ENCODE measurements at regions not wholly inside any gene's neighbourhood (a gene's known extent, or its start where the extent isn't known, plus 50 kb on each side); places are given as distances from the start of the nearest gene placed in this dataset.
A peak's percentile ranks its signal among the peaks of the same experiment; 100 is the strongest.
"Not testable (repeated sequence)": the region's sequence is repeated elsewhere in the genome, so short reads cannot be mapped to it uniquely, and the experiment has no call there.

DNA sequence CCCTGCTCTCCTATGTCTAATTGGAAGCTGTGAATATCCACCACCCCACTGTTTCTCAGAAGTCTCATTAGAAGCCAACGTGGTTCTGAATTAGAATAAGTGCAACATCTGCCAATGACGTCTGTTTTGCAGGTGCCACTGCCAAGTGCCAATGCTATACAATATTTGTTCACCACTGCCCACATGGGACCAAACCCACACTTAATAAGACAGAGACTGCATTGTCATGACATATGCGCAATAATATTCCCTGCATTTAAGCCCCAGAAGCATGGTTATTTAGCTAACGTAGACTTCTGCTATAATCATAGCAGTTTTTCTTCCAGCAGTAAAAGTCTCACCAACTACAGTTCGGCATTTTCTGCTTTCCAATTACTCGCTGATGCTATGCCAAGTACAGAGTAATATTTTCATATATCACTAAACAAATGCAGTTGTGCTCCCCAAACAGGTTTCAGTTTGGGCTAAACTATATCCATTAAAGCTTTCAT lies 262.5 kb upstream of the PCDH18 start:
- Histone ChIP-seq H3K27me3 (ENCODE audit: control insufficient read depth, insufficient read depth, low read length) (peaks cover 2% of the 10 kb centered on the region), H3K4me3 (ENCODE audit: low read depth, low read length) (no peak overlapping the region), H3K36me3 (ENCODE audit: control insufficient read depth, insufficient read depth, low read length) (no peaks in the 10 kb centered on the region)
- DNase-seq (ENCODE audit: low read depth) (no peak), FAIRE-seq (no peak)
- TF ChIP-seq, protein P1, sequence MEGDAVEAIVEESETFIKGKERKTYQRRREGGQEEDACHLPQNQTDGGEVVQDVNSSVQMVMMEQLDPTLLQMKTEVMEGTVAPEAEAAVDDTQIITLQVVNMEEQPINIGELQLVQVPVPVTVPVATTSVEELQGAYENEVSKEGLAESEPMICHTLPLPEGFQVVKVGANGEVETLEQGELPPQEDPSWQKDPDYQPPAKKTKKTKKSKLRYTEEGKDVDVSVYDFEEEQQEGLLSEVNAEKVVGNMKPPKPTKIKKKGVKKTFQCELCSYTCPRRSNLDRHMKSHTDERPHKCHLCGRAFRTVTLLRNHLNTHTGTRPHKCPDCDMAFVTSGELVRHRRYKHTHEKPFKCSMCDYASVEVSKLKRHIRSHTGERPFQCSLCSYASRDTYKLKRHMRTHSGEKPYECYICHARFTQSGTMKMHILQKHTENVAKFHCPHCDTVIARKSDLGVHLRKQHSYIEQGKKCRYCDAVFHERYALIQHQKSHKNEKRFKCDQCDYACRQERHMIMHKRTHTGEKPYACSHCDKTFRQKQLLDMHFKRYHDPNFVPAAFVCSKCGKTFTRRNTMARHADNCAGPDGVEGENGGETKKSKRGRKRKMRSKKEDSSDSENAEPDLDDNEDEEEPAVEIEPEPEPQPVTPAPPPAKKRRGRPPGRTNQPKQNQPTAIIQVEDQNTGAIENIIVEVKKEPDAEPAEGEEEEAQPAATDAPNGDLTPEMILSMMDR (IDR thresholded peaks at IDR 0.05; ENCODE audit: insufficient read depth, low read length, severe bottlenecking) = no peak

DNA sequence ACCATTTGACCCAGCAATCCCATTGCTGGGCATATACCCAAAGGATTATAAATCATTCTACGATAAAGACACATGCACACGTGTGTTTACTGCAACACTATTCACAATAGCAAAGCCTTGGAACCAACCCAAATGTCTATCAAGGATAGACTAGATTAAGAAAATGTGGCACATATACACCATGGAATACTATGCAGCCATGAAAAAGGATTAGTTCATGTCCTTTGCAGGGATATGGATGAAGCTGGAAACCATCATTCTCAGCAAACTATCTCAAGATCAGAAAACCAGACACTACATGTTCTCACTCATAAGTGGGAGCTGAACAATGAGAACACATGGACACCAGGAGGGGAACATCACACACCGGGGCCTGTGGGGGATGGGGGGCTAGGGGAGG lies 257.0 kb upstream of the PCDH18 start:
- not testable (repeated sequence) for FAIRE-seq; H3K4me3 ChIP-seq (ENCODE audit: low read depth, low read length)

DNA sequence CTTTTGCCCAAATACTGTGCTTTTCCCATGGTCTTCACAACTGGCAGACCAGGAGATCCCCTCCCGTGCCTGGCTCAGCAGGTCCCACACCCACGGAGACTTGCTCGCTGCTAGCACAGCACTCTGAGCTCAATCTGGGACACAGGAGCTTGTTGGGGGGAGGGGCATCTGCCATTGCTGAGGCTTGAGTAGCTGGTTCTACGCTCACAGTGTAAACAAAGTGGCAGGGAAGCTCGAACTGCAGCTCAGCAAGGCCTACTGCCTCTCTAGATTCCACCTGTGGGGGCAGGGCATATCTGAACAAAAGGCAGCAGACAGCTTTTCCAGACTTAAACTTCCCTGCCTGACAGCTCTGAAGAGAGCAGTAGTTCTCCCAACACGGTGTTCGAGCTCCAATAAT lies 251.6 kb upstream of the PCDH18 start:
- DNase-seq (ENCODE audit: low read depth) = peak; percentile 1
- H3K36me3 ChIP-seq (ENCODE audit: control insufficient read depth, insufficient read depth, low read length); FAIRE-seq: not testable (repeated sequence)

More for the DNA sequence above, 257.0 kb upstream of the PCDH18 start:
- H3K36me3 ChIP-seq (ENCODE audit: control insufficient read depth, insufficient read depth, low read length); DNase-seq (ENCODE audit: low read depth); H3K27me3 ChIP-seq (ENCODE audit: control insufficient read depth, insufficient read depth, low read length): not testable (repeated sequence)

DNA sequence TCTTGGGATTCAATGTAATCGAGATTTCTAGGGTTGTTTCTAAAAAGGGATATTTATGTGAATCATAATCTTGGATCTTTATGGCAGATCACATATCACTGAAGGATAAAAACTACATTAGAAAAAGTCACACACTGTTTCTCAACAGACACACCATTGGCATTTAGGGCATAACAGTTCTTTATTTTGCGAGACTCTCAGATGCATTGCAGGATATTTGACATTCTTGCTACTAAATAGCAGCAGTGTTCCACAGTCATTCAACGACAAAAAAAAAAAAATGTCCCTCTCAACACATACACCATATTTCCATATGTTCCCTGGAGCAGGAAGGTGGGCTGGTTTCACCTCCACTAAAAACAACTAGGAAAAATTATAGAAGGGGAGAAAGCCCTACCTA lies 243.4 kb upstream of the PCDH18 start:
- no peak for DNase-seq (ENCODE audit: low read depth)
- no peak for FAIRE-seq
- TF ChIP-seq, protein P1 (IDR thresholded peaks at IDR 0.05; ENCODE audit: insufficient read depth, low read length, severe bottlenecking) = no peak
- Histone ChIP-seq H3K36me3 (ENCODE audit: control insufficient read depth, insufficient read depth, low read length) (no peaks in the 10 kb centered on the region), H3K4me3 (ENCODE audit: low read depth, low read length) (no peak overlapping the region), H3K27me3 (ENCODE audit: control insufficient read depth, insufficient read depth, low read length) (no peaks in the 10 kb centered on the region)

More for the DNA sequence above, 251.6 kb upstream of the PCDH18 start:
- H3K27me3 ChIP-seq (ENCODE audit: control insufficient read depth, insufficient read depth, low read length); H3K4me3 ChIP-seq (ENCODE audit: low read depth, low read length): not testable (repeated sequence)

DNA sequence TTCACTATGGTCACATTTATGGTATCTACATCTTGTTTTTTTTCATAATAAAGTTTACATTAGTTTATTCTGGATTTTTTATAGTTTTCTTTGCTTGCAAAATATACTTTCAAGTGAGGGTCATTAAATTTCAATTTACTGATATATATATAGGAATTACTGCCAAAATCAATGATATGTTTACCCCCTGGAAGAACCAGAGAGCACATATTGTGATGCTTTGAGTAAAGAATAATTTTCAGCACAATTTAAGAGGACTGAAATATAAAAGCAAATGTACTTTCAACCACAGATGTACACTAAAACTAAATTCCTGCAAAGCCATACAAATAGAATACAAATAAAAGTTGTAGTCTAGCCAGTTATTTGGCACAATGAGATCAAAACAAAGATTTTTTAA lies 242.2 kb upstream of the PCDH18 start:
- Histone ChIP-seq H3K36me3 (ENCODE audit: control insufficient read depth, insufficient read depth, low read length) (no peaks in the 10 kb centered on the region), H3K4me3 (ENCODE audit: low read depth, low read length) (no peak overlapping the region), H3K27me3 (ENCODE audit: control insufficient read depth, insufficient read depth, low read length) (no peaks in the 10 kb centered on the region)
- DNase-seq (ENCODE audit: low read depth) = no peak
- FAIRE-seq = no peak
- TF ChIP-seq, protein P1 (IDR thresholded peaks at IDR 0.05; ENCODE audit: insufficient read depth, low read length, severe bottlenecking) = no peak

DNA sequence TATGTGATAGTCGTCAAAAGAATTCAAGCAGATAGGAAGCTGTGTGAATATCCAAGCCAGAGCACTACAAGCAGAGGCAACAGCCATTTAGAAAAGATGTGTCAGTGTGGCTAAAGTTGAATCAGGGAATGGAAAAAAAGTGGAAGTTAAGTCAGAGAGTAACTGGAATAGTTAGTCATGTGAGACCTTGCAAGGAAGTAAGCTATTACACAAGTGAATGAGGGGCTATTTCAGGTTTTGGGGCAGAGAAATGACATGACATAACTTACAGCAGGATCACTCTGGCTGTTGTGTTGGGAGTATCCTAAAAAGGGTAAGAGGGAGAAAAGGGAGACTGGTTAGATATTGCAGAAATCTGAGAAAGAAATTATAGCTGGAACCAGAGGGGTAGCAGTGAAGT lies 236.6 kb upstream of the PCDH18 start:
- Histone ChIP-seq H3K27me3 (ENCODE audit: control insufficient read depth, insufficient read depth, low read length) (no peaks in the 10 kb centered on the region), H3K4me3 (ENCODE audit: low read depth, low read length) (no peak overlapping the region), H3K36me3 (ENCODE audit: control insufficient read depth, insufficient read depth, low read length) (no peaks in the 10 kb centered on the region)
- peak; percentile 12 for DNase-seq (ENCODE audit: low read depth)
- TF ChIP-seq, protein P1 (IDR thresholded peaks at IDR 0.05; ENCODE audit: insufficient read depth, low read length, severe bottlenecking) = no peak
- FAIRE-seq = no peak

DNA sequence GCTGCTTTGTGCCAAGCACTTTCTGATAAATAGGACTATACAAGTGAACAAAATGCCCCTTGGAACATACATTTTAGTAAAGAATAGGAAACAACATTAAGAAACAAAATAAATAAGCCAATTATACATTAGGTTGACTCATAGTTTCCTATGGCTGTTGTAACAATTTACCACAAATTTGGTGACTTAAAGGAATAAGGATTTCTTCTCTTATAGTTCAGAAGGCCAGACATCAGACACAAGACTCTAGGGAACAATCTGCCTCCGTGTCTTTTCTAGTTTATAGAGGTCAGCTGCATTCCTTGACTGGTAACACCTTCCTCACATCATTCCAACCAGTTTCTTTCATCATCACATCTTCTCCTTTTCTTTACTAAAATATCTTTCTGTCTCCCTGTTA lies 235.9 kb upstream of the PCDH18 start:
- H3K27me3 ChIP-seq (ENCODE audit: control insufficient read depth, insufficient read depth, low read length) = no peaks in the 10 kb centered on the region
- H3K4me3 ChIP-seq (ENCODE audit: low read depth, low read length) = no peak overlapping the region
- FAIRE-seq (no peak), DNase-seq (ENCODE audit: low read depth) (no peak)
- no peaks in the 10 kb centered on the region for H3K36me3 ChIP-seq (ENCODE audit: control insufficient read depth, insufficient read depth, low read length)
- TF ChIP-seq, protein P1 (IDR thresholded peaks at IDR 0.05; ENCODE audit: insufficient read depth, low read length, severe bottlenecking) = no peak

Data from bronchial epithelial cell (primary cell).